Panc1 (cell line): ENCODE measurements at regions not wholly inside any gene's neighbourhood (a gene's known extent, or its start where the extent isn't known, plus 50 kb on each side); places are given as distances from the start of the nearest gene placed in this dataset.

Source experiments
- ATAC-seq: fragments of 200-7000 bp; cut with Tn5 transposase; 2 replicates; pipeline ENCODE4 v1.9.1; 2020; ENCODE audit warnings: mild to moderate bottlenecking, moderate library complexity
- BruUV-seq: library from RNA; stranded (reverse); fragments of 400-500 nt; replicated peaks from 2 replicates; lab custom pipeline; 2021; lab: Mats Ljungman, UMichigan
- CTCF ChIA-PET: fragments of 300-600 bp; sonication (Branson Sonifier 250); formaldehyde crosslinking; loops from one replicate; lab custom pipeline; 2022; ENCODE audit warnings: antibody characterized with exemption; lab: Charles Lee
- POLR2A ChIA-PET: fragments of 300-600 bp; sonication (Branson Sonifier 250); formaldehyde crosslinking; loops from one replicate; lab custom pipeline; 2022; ENCODE audit warnings: antibody characterized with exemption; lab: Charles Lee
- DNase-seq: peaks from one replicate; pipeline ENCODE4 v3.0.0-alpha.2; 2010; ENCODE audit warnings: low read depth, low spot score
- H3K27ac ChIP-seq: 2 replicates; pipeline ENCODE4 v1.5.1; 2011; ENCODE audit warnings: mild to moderate bottlenecking, low read length, inconsistent platforms
- H3K27me3 ChIP-seq: fragments of 200-500 bp; sonication (Bioruptor generic); 2 replicates; pipeline ENCODE4 v1.6.0; 2014; ENCODE audit warnings: low read length, inconsistent platforms; ENCODE audit not compliant: control insufficient read depth, insufficient read depth
- H3K36me3 ChIP-seq: fragments of 200-500 bp; sonication (Bioruptor generic); 2 replicates; pipeline ENCODE4 v1.5.1; 2014; ENCODE audit warnings: inconsistent platforms, mild to moderate bottlenecking, low read length, moderate library complexity; ENCODE audit not compliant: control insufficient read depth, insufficient read depth
- H3K4me1 ChIP-seq: 2 replicates; pipeline ENCODE4 v1.5.1; 2011; ENCODE audit warnings: inconsistent platforms, mild to moderate bottlenecking, low read length, moderate library complexity; ENCODE audit not compliant: control insufficient read depth, insufficient read depth
- H3K4me3 ChIP-seq, 2 experiments: 2 replicates each; pipeline ENCODE4 v1.5.1; 2011 to 2012; ENCODE audit warnings: low read depth in 2 of 2, low read length in 2 of 2, mild to moderate bottlenecking in 2 of 2, inconsistent platforms in 1 of 2, moderate library complexity in 1 of 2
- H3K9me3 ChIP-seq: fragments of 200-500 bp; sonication (Bioruptor generic); 2 replicates; pipeline ENCODE4 v1.5.1; 2014; ENCODE audit warnings: low read depth, mild to moderate bottlenecking, inconsistent platforms, low read length, moderate library complexity; ENCODE audit not compliant: control insufficient read depth, insufficient read depth
- CTCF ChIP-seq: fragments of 450-650 bp; IDR thresholded peaks from 2 replicates; pipeline ENCODE4 v1.5.1; 2017; ENCODE audit warnings: mild to moderate bottlenecking
- POLR2AphosphoS5 ChIP-seq: IDR thresholded peaks from 2 replicates; pipeline ENCODE4 v1.6.1; 2012; ENCODE audit warnings: mild to moderate bottlenecking, low read depth, low read length, moderate library complexity
- REST ChIP-seq, 2 experiments: IDR thresholded peaks; 2 replicates each; pipeline ENCODE4 v1.6.1; 2011 to 2012; ENCODE audit warnings: low read depth in 2 of 2, control low read depth in 1 of 2, low read length in 1 of 2, mild to moderate bottlenecking in 1 of 2, moderate library complexity in 1 of 2; ENCODE audit not compliant: insufficient read depth in 1 of 2
- SIN3A ChIP-seq: IDR thresholded peaks from 2 replicates; pipeline ENCODE4 v1.6.1; 2012; ENCODE audit warnings: low read depth, mild to moderate bottlenecking, low read length, moderate library complexity, borderline replicate concordance; ENCODE audit not compliant: insufficient read depth
- TCF7L2 ChIP-seq: IDR thresholded peaks from 2 replicates; pipeline ENCODE4 v1.6.1; 2011; ENCODE audit warnings: mild to moderate bottlenecking, low read depth, low read length, inconsistent platforms
- in situ Hi-C: cut with HindIII; loops from 2 replicates; pipeline ENCODE4 v1.10.0; 2016; ENCODE audit warnings: low sequenced_read_pairs, low pct_unique_long_range_greater_than_20kb
- intact Hi-C: fragments of 100-400 bp; cut with micrococcal nuclease; formaldehyde crosslinking; loops from one replicate; pipeline ENCODE4 v1.10.0; 2022; ENCODE audit not compliant: unreplicated experiment

GRCh38 chr7:68581417-68581816 lies 1016.9 kb upstream of the AUTS2 start:
- in situ Hi-C loops (no loop called here), intact Hi-C loops (no loop called here)
- Histone ChIP-seq H3K36me3 (no peaks in the 10 kb centered on the region), H3K4me3 (no peak overlapping the region), H3K27ac (no peak overlapping the region), H3K27me3 (no peaks in the 10 kb centered on the region), H3K9me3 (no peaks in the 10 kb centered on the region), H3K4me1 (no peaks in the 10 kb centered on the region)
- ATAC-seq (no peak), DNase-seq (no peak)
- no TSS peak for BruUV-seq
- POLR2A ChIA-PET = no interaction called here
- CTCF ChIA-PET = no interaction called here
- TF ChIP-seq SIN3A (no peak), TCF7L2 (no peak), CTCF (no peak), REST (IDR thresholded peaks at IDR 0.05; ENCODE audit: insufficient read depth in 1 of 2, low read depth in 2 of 2, low read length in 1 of 2) (no peak), POLR2AphosphoS5 (no peak)

- CTCF ChIA-PET = no interaction called here
- intact Hi-C loops (no loop called here), in situ Hi-C loops (no loop called here)
- POLR2A ChIA-PET = no interaction called here
- Histone ChIP-seq H3K27me3 (no peaks in the 10 kb centered on the region), H3K4me3 (no peak overlapping the region), H3K27ac (no peak overlapping the region), H3K36me3 (no peaks in the 10 kb centered on the region), H3K9me3 (no peaks in the 10 kb centered on the region), H3K4me1 (no peaks in the 10 kb centered on the region)
- DNase-seq = no peak
- no peak for ATAC-seq
- no TSS peak for BruUV-seq
- TF ChIP-seq TCF7L2 = no peak
- no peak for TF ChIP-seq SIN3A
- no peak for TF ChIP-seq REST (IDR thresholded peaks at IDR 0.05; ENCODE audit: insufficient read depth in 1 of 2, low read depth in 2 of 2, low read length in 1 of 2)
- TF ChIP-seq CTCF = no peak
- TF ChIP-seq POLR2AphosphoS5 = no peak
Measured at GRCh38 chr7:68587599-68587998, 1010.7 kb upstream of the AUTS2 start.
